Naive thymus-derived CD8-positive, alpha-beta T cell (primary cell): ENCODE measurements at regions not wholly inside any gene's neighbourhood (a gene's known extent, or its start where the extent isn't known, plus 50 kb on each side); places are given as distances from the start of the nearest gene placed in this dataset.
"Not testable (repeated sequence)": the region's sequence is repeated elsewhere in the genome, so short reads cannot be mapped to it uniquely, and the experiment has no call there.

ENCODE experiments used
- ATAC-seq, 2 donors: fragments of 150-1000 bp; cut with Tn5 transposase in 1 of 2; sonication (Bioruptor Pico), chemical (Tn5 transposase) in 1 of 2; 1 replicate in 1 of 2; 2 replicates in 1 of 2; pipeline ENCODE4 v1.10.0; 2021; ENCODE audit warnings: mild to moderate bottlenecking in 2 of 2, moderate library complexity in 2 of 2
- POLR2A ChIA-PET: fragments of 350-600 bp; sonication (Branson Sonifier 250); formaldehyde crosslinking; loops from one replicate; lab custom pipeline; 2021; ENCODE audit warnings: antibody characterized with exemption; lab: Charles Lee
- DNase-seq, 10 donors: peaks; one replicate each; pipeline versions ENCODE4 v3.0.0 to v3.0.0-alpha.2; 2020 to 2022
- H3K27ac Mint-ChIP-seq, 10 donors: one replicate each; pipeline ENCODE4 v1.8.0; 2020 to 2022; ENCODE audit warnings: mild to moderate bottlenecking in 10 of 10, mixed read lengths in 10 of 10, moderate library complexity in 4 of 10, inconsistent platforms in 1 of 10
- H3K27me3 Mint-ChIP-seq, 5 donors: one replicate each; pipeline ENCODE4 v1.8.0; 2021 to 2022; ENCODE audit warnings: mixed read lengths in 5 of 5
- H3K36me3 Mint-ChIP-seq, 3 donors: one replicate each; pipeline ENCODE4 v1.8.0; 2020 to 2022; ENCODE audit warnings: mixed read lengths in 3 of 3, mild to moderate bottlenecking in 2 of 3, inconsistent platforms in 1 of 3
- H3K4me1 Mint-ChIP-seq, 4 donors: one replicate each; pipeline ENCODE4 v1.8.0; 2021 to 2022; ENCODE audit warnings: mixed read lengths in 4 of 4
- H3K4me3 Mint-ChIP-seq, 10 donors: one replicate each; pipeline ENCODE4 v1.8.0; 2020 to 2022; ENCODE audit warnings: mild to moderate bottlenecking in 10 of 10, mixed read lengths in 10 of 10, moderate library complexity in 6 of 10, inconsistent platforms in 1 of 10
- H3K9me3 Mint-ChIP-seq, 9 donors: one replicate each; pipeline ENCODE4 v1.8.0; 2020 to 2022; ENCODE audit warnings: mixed read lengths in 9 of 9, mild to moderate bottlenecking in 3 of 9, inconsistent platforms in 1 of 9, moderate library complexity in 1 of 9

DNA sequence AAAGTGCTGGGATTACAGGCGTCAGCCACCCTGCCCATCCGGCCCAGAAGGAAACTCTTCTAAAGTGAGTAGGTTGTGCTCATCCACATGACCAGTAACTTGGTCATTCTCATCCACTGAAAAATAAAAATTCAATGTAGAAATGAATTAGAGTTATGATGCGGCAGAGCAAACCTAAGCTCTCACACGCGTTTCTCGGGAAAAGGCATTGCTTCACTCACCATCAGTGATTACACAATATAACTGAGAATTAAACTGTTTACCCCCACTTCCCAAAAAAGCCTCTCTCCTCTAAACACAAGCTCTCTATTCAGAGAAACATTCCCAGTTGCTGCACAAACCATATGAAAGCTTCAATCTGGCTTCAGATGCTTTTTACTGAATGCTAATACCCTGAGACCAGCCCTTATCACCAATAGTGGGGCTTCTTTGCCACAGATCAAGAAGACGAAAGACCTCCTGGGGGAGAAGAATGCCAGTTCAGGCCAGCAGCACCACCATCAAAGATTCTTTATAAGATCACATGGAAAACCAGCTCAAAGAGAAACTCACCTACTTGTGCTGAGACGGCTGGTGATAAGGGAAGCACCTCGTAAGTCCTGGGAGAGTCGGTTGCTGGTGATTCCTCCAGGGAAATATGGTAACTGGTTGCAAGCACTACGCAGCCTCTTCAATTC, 121.5 kb upstream of the SFSWAP start:
- no peaks in the 10 kb centered on the region for H3K36me3 Mint-ChIP-seq
- peaks cover 0 to 10% (median 7%) of the 10 kb centered on the region in 4 donors for H3K4me1 Mint-ChIP-seq
- peaks cover 0 to 4% (median 0%) of the 10 kb centered on the region in 9 donors for H3K9me3 Mint-ChIP-seq
- ATAC-seq (no peak), DNase-seq (no peak)
- peaks cover 0 to 6% (median 2%) of the 10 kb centered on the region in 5 donors for H3K27me3 Mint-ChIP-seq
- POLR2A ChIA-PET, result no interaction called here
- H3K4me3 Mint-ChIP-seq, result no peak overlapping the region
- no peak overlapping the region for H3K27ac Mint-ChIP-seq

DNA sequence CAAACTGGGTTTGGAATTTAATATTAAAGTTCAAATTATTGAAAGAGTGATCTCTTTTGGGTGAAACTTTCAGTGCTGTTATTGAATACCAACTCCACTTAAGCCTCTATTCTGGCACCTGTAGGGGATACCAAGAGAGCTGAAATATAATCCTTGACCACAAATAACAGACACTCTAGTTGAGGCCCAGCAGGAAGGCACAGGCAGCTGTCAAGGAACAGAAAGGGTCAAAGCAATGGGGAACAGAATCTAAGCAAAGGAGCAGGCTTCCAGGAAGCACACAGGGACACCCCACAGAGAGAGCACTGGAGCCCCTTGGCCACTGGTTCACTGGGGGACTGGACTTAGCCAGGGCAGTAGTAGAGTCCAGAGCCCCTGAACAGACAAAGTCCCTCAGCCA, 120.9 kb upstream of the SFSWAP start:
- ATAC-seq (no peak), DNase-seq (no peak)
- Mint-ChIP-seq H3K4me1 (peaks cover 0 to 10% (median 7%) of the 10 kb centered on the region in 4 donors), H3K4me3 (no peak overlapping the region), H3K36me3 (no peaks in the 10 kb centered on the region), H3K27ac (peak overlapping the region in 2 of 10 donors; percentile 6 to 43), H3K9me3 (peaks cover 0 to 2% (median 0%) of the 10 kb centered on the region in 9 donors), H3K27me3 (peaks cover 0 to 4% (median 0%) of the 10 kb centered on the region in 5 donors)
- POLR2A ChIA-PET, result no interaction called here

DNA sequence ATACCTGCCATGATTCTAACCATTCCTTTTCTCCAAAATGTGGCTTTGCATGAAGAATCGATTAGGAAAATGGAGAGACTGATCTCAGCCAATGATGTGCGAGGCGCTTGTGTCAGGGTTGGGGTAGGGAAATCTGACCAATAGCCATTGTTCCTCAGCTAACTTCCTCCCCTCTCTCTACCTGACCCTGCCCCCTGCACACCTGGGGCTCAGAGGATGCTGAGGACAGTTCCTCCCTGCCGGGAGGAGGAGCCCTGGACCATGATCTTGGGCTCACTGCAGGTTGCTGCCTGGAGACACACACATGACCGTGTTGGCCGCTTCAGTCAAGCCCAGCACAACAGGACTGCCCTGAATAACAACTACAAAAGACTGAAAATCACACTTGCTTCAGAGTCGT, 119.8 kb upstream of the SFSWAP start:
- POLR2A ChIA-PET, result no interaction called here
- Mint-ChIP-seq H3K27ac (no peak overlapping the region), H3K4me1 (peaks cover 0 to 10% (median 7%) of the 10 kb centered on the region in 4 donors), H3K9me3 (peaks cover 0 to 2% (median 0%) of the 10 kb centered on the region in 9 donors), H3K36me3 (no peaks in the 10 kb centered on the region), H3K4me3 (no peak overlapping the region), H3K27me3 (no peaks in the 10 kb centered on the region)
- ATAC-seq, result no peak
- DNase-seq, result no peak

DNA sequence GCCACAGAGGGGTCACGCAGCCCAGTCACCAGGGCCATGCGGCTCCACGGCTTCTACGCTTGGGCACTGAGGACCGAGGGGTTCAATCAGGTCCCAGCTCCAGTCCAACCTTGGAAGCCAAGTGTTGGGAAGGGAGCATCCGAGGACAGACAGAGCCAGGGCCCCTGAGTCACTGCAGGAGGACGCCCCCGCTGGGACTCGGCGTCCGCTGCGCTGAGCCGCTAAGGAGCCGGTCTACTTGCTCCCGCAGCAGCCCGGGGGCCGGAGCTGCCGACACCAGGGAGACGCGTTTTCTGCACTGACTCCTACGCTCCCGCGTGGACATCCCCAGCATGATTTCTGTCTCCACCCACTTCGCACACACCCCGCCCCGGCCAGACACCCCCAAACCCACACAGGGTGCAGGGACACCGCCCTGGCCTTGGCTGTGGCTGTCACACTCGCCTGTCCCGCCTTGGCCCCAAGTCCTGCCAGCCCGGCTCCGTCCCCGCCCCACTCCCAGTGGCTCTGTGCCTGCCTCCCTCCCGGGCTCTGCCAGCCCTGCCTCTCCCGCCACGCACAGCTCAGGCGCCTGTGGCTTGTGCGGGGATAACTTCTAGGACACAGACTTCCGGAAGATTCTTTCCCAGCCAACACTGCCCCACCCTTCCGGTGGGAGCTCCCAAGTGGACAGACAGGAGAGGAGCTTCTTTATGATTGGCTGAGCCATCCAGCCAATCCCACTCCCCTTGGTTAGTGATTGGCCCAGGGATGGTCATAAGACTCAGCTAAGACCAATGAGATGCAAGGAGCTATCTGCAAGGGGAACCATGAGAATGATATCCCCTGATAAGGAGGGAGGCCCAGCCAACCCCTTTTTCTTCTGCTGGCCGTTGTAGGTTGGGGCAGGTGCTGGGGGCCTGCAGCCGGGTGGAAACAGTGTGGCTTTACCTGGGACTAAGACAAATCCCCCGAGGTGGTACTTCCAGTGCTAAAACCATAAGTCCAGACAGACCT, 118.9 kb upstream of the SFSWAP start:
- peak overlapping the region in 1 of 10 donors; percentile 9 for H3K27ac Mint-ChIP-seq
- POLR2A ChIA-PET, result no interaction called here
- H3K4me1 Mint-ChIP-seq, result peaks cover 0 to 10% (median 7%) of the 10 kb centered on the region in 4 donors
- H3K36me3 Mint-ChIP-seq, result no peaks in the 10 kb centered on the region
- DNase-seq (no peak), ATAC-seq (no peak)
- peaks cover 0 to 2% (median 0%) of the 10 kb centered on the region in 9 donors for H3K9me3 Mint-ChIP-seq
- H3K27me3 Mint-ChIP-seq, result no peaks in the 10 kb centered on the region
- H3K4me3 Mint-ChIP-seq, result no peak overlapping the region

DNA sequence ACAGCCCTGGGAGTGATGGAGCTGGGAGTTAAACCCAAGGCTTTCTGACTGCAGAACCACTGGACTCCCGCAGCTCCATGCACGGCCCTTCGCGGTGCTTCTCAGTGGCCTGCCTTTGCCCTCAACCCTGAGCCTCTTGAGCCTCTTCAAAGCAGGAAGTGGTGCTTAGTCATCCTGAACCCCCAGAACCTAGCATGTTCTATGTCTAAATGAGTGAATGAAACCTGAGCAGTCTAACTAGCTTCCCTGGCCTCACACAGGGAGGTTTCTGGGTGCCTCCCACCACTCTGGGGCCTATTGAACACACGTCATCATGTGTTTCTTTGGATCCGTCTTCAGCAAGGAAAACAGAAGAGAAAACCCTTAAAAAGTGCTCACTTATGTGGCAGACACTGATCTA, 117.9 kb upstream of the SFSWAP start:
- POLR2A ChIA-PET, result no interaction called here
- Mint-ChIP-seq H3K9me3 (no peaks in the 10 kb centered on the region), H3K4me3 (no peak overlapping the region), H3K27me3 (no peaks in the 10 kb centered on the region), H3K4me1 (peaks cover 0 to 10% (median 7%) of the 10 kb centered on the region in 4 donors), H3K36me3 (no peaks in the 10 kb centered on the region), H3K27ac (peak overlapping the region in 2 of 10 donors; percentile 53 to 61)
- no peak for ATAC-seq
- no peak for DNase-seq

DNA sequence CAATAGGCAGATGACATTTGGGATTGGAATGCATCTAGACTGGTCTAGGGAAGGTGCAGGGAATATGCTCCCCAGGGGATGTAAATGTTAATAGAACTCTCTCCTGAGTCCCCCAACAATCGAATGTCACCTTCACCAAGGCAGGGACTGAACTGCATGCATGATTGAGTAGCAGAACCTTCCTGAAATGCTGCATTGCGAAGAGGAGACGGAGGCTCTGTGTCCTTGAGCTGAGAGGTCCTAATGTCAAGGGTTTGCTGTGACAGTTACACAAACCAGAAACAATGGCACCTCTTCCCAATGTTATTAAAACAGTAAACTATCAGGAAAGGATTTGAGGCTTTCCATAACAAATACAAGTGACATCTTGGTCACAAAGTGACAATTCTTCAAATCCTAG, 117.5 kb upstream of the SFSWAP start:
- Mint-ChIP-seq H3K27ac (no peak overlapping the region), H3K4me1 (peaks cover 0 to 10% (median 7%) of the 10 kb centered on the region in 4 donors), H3K4me3 (no peak overlapping the region), H3K9me3 (no peaks in the 10 kb centered on the region), H3K36me3 (no peaks in the 10 kb centered on the region), H3K27me3 (no peaks in the 10 kb centered on the region)
- DNase-seq (no peak), ATAC-seq (no peak)
- POLR2A ChIA-PET, result no interaction called here

DNA sequence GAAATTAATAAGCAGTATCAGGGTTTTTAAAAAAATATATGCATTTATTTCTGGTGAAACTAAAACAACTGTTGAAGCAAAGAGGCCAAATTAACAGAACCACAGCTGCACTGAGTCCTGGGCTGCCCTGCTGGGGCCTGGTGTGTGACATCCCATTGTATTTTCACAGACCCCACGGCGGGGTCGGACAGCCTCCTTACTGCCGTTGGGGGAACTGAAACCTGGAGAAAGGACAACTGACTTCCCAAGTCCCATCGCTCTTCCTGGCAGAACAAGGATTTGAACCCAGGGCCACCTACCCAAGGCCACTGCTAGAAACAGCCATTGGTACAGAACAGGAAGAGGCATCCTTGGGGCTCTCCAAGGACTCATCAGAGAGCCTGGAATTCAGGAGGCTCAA, 114.8 kb upstream of the SFSWAP start:
- Mint-ChIP-seq H3K27ac (no peak overlapping the region), H3K9me3 (no peaks in the 10 kb centered on the region), H3K36me3 (no peaks in the 10 kb centered on the region), H3K4me1 (peaks cover 5 to 13% (median 10%) of the 10 kb centered on the region in 4 donors), H3K4me3 (no peak overlapping the region), H3K27me3 (no peaks in the 10 kb centered on the region)
- DNase-seq, result no peak
- ATAC-seq, result no peak
- POLR2A ChIA-PET, result no interaction called here

DNA sequence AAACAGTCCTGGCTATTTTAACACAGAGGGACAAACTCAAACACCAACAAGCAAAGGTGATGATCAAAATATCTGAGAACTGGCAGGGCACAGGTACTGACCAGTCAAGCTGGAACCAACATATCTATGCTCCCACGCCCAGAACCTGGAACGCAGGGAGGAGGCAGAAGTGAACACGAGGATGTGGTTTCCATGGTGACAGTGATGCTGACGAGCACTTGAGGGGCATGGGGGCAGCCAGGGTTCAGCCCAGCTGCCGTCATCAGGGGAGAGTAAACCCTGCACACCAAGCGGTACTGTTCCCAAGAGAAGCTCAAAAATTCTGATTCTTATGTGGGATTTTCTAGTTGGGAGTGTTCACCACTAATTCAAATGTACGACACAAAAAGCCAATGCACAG, 113.6 kb upstream of the SFSWAP start:
- no peak overlapping the region for H3K4me3 Mint-ChIP-seq
- no peaks in the 10 kb centered on the region for H3K36me3 Mint-ChIP-seq
- peak overlapping the region in 1 of 10 donors; percentile 41 for H3K27ac Mint-ChIP-seq
- no peaks in the 10 kb centered on the region for H3K9me3 Mint-ChIP-seq
- POLR2A ChIA-PET, result no interaction called here
- no peak for DNase-seq
- ATAC-seq, result no peak
- H3K27me3 Mint-ChIP-seq, result no peaks in the 10 kb centered on the region
- H3K4me1 Mint-ChIP-seq, result peaks cover 5 to 14% (median 12%) of the 10 kb centered on the region in 4 donors

DNA sequence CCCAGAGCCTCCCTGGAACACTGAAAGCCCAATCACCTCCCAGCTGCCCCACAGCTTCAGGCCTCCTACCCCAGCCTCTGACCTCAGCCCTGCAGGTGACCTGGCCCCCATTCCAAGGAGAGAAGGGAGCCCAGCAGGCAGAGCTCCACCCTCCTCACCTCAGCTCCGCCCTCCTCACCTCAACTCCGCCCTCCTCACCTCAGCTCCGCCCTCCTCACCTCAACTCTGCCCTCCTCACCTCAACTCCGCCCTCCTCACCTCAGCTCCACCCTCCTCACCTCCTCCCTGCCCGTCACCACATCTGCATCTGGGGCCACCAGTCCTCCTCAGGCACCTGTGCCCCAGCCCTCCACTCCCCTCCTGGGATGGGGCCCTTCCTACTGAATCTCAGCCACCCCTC, 112.2 kb upstream of the SFSWAP start:
- Mint-ChIP-seq H3K36me3 (no peaks in the 10 kb centered on the region), H3K4me1 (peaks cover 9 to 21% (median 16%) of the 10 kb centered on the region in 4 donors), H3K27ac (no peak overlapping the region), H3K9me3 (no peaks in the 10 kb centered on the region), H3K27me3 (no peaks in the 10 kb centered on the region), H3K4me3 (no peak overlapping the region)
- POLR2A ChIA-PET, result no interaction called here
- DNase-seq (no peak), ATAC-seq (no peak)

DNA sequence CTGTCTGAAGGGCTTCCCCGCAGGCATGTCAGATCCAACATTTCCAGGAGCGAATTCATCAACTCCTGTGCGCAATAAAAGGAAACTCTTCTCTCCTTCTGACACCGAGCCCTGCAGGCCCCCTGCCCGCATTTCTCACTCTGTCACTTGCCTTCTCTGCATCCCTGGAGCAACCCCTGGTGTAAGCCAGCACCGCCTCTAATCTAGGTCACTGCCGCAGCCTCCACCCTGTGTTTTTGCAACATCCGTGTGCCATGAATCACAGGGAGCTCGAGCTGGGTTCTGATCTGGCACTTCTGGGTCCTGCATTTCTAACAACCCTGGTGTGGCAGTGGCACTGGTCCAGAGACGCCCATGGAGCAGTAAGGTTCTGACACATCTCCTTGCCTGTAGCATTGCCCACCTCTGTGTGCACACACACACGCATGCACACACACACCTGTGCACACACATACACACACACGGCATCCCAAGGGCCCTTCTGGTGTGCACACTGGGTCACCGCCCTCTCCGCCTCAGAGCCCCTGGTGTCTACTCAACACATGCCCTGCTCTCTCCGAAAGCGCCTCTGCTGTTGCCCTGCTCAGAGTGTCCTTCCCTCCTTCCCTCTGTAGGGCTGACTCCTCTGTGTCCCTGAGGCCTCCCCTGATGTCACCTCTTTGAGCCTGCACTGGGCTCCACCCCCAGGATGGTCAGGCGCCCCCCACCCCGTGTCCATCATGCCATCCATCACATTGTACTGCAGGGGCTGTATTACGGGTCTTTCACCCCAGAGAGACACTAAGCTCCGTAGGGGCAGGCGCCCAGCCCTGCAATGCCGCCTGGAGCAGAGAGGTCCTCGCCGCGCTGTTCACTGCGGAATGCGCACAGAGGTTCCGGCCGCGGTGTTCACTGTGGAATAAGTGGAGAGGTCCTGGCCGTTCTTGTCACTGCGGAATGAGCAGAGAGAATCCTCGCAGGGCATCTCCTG, 111.4 kb upstream of the SFSWAP start:
- H3K4me3 Mint-ChIP-seq, result no peak overlapping the region

DNA sequence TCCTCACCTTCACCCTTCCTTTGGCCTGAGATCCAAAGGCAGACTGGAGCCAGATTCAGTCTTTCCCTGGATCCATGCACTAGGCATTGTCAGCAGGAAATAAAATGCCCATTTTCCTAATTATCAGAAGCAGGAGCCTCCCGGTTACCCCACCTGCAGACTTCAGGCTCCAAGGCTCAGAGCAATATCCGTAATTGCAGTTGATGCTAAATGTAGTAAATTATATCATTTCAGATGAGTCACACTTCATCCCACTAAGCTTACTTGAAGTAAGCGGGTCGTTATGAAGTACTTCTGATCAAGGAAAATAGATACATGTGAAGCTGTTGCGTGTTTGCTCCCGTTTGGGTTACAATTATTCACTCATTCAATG, 110.7 kb upstream of the SFSWAP start:
- DNase-seq (no peak), ATAC-seq (no peak)
- H3K36me3 Mint-ChIP-seq, result no peaks in the 10 kb centered on the region
- POLR2A ChIA-PET, result no interaction called here
- no peaks in the 10 kb centered on the region for H3K27me3 Mint-ChIP-seq
- H3K4me1 Mint-ChIP-seq, result peaks cover 12 to 35% (median 31%) of the 10 kb centered on the region in 4 donors
- no peaks in the 10 kb centered on the region for H3K9me3 Mint-ChIP-seq
- H3K4me3 Mint-ChIP-seq, result no peak overlapping the region
- H3K27ac Mint-ChIP-seq, result no peak overlapping the region

More for the DNA sequence above, 111.4 kb upstream of the SFSWAP start:
- DNase-seq (no peak), ATAC-seq (no peak)
- no peaks in the 10 kb centered on the region for H3K27me3 Mint-ChIP-seq
- H3K27ac Mint-ChIP-seq, result peak overlapping the region in 1 of 10 donors; percentile 19
- POLR2A ChIA-PET, result no interaction called here
- no peaks in the 10 kb centered on the region for H3K36me3 Mint-ChIP-seq
- peaks cover 12 to 28% (median 24%) of the 10 kb centered on the region in 4 donors for H3K4me1 Mint-ChIP-seq
- no peaks in the 10 kb centered on the region for H3K9me3 Mint-ChIP-seq

DNA sequence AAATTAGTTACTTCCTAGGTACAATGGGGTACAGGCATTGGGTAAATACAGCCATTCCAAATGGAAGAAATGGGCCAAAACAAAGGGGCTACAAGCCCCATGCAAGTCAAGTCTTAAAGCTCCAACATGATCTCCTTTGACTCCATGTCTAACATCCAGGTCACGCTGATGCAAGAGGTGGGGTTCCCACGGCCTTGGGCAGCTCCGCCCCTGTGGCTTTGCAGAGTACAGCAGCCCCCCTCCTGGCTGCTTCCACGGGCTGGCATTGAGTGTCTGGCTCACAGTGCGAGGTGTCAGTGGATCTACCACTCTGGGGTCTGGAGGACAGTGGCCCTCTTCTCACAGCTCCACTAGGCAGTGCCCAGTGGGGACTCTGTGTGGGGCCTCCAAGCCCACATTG, 109.4 kb upstream of the SFSWAP start:
- not testable (repeated sequence) for H3K4me3 Mint-ChIP-seq, H3K36me3 Mint-ChIP-seq

More for the DNA sequence above, 109.4 kb upstream of the SFSWAP start:
- ATAC-seq, H3K27ac Mint-ChIP-seq, H3K9me3 Mint-ChIP-seq, DNase-seq, POLR2A ChIA-PET, H3K27me3 Mint-ChIP-seq: not testable (repeated sequence)
- peaks cover 15 to 48% (median 44%) of the 10 kb centered on the region in 4 donors for H3K4me1 Mint-ChIP-seq
